HG02884 (cell line): ENCODE measurements at regions not wholly inside any gene's neighbourhood (a gene's known extent, or its start where the extent isn't known, plus 50 kb on each side); places are given as distances from the start of the nearest gene placed in this dataset.
"Not testable (repeated sequence)": the region's sequence is repeated elsewhere in the genome, so short reads cannot be mapped to it uniquely, and the experiment has no call there.

Source experiments
- ATAC-seq: cut with Tn5 transposase; IDR thresholded peaks from one replicate; pipeline ENCODE4 v1.9.1; 2021; ENCODE audit warnings: mild to moderate bottlenecking, moderate library complexity; ENCODE audit not compliant: unreplicated experiment

DNA sequence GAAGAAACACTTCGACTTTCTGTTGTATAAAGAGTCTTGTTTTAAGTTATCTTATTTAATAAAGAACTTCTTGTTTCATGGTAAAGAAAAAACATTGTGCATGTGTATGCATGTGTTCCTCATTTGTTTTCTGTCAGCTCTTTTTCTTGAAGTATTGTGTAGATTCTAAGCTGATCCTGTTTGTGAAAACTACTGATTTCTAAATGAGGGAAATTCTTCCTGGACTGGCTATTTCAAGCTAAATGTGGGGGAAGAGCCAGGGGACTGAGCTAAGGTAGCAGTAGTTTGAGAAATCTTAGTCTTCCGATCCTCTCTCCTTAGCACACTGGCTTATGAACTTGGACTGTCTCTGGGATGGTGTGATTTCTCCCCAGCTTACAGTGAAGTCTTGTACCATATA is 56.4 kb upstream of the RBMS1 start:
- ATAC-seq, result no peak

DNA sequence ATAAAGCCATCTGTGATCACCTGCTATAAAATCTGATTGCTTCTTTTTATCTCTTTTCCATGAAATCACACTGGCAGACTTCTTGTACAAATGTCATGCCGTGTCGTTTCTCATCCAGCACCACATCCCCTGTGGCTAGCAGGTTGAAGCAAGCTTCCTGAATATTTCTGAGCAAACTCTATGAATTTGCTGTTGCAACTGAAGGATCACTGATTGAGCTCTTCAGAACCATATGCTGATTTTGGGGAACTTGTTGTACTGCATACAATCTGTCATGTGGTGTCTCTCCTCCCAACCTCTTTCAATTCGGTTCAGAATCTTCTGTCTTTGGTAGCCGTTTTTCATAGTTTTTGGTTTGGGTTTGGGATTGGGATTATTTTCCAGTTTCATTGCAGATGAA is 57.7 kb upstream of the RBMS1 start:
- ATAC-seq, result no peak

DNA sequence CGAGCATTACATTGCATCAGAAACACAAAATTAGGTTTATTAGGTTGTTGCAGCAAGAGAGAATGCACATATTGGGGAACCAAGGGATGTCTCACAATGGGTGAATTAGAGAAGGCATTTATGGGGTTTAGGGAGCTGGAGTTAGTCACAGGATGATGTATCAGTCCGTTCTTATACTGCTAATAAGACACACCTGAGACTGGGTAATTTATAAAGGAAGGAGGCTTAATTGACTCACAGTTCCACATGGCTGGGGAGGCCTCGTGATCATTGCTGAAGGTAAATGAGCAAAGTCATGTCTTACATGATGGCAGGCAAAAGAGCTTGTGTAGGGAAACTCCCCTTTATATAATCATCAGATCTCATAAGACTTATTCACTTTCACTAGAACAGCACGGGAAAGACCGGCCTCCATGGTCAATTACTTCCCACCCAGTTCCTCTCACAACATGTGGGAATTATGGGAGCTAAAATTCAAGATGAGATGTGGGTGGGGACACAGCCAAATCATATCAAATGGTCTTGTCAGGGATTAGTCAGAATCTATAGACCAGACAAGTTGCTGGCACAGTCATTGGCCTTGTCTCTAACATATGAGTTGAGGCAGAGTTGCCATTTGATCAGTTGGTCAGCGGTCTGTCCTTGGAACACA is 61.9 kb upstream of the RBMS1 start:
- no peak for ATAC-seq

DNA sequence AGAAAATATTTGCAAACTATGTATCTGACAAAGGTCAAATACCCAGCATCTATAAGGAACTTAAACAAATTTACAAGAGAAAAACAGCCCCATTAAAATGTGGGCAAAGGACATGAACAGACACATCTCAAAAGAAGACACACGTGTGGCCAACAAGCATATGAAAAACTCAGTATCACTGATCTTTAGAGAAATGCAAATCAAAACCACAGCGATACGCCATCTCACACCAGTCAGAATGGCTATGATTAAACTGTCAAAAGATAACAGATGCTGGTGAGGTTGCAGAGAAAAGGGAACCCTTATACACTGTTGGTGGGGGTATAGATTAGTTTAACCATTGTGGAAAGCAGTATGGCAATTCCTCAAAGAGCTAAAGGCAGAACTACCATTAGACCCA is 64.3 kb upstream of the RBMS1 start:
- no peak for ATAC-seq

DNA sequence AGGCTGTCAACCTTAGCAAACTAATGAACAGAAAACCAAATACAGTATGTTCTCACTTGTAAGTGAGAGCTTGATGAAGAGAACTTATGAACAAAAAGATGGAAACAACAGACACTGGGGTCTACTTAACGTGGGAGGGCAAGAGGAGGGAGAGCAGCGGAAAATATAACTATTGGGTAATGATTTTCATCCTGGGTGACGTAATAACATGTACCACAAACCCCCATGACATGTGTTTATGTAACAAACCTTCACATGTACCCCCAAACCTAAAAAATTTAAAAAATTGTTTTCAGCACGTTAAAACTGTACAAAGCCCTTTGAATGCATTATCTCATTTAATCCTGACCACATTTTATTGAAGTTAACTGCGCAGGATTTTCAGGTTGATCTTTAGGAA is 64.9 kb upstream of the RBMS1 start:
- no peak for ATAC-seq

DNA sequence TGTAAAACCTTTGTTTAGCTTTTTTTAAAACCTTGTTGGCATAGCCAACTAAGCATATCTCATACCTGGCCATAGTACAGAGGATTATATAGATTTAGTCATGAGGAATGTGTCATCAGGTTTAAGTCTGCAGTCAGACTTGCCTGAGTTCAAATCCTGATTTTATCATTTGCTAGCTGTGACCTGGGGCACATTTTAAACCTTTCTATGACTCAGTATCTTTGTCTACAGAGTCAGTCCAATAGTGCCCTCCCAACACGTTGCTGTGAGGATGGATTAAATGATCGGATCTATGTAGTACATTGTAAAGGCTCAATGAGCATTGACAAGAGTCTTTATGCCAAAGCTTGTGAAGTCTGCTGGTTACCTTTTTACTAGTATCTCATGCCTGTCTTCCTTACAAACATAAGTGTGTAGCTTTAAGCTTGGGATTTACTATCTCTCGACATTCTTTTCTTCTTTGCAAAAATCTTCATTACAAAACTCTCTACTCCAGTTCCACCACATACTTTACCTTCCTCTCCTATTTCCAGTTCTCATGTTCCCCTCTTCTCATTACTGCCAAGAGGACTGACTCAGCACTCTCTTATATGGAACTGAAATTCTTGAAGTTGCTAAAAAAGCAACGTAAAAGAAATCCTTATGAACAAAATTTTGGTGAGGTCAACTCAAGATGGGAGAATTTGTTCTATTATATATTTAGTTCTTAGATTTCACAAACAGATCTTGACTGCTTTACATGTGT is 68.1 kb upstream of the RBMS1 start:
- no peak for ATAC-seq

DNA sequence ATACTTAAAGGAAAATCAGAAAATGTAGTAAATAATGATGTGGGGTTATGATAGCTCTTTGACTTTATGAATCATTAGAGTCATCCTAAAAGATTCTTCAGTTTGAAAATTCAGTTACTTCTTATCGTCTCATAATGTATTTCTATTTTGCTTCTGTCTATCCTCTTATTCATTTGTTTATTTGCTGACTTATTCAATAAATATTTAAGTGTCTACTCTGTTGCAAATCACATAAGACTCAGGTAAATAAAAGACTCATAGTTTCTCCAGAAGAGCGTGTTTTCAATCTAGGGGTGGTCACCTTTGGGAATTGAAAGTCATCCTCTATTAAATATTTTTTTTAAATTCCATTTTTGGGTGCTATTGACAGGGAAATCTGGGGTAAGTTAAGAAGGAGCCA is 69.1 kb upstream of the RBMS1 start:
- ATAC-seq, result no peak

DNA sequence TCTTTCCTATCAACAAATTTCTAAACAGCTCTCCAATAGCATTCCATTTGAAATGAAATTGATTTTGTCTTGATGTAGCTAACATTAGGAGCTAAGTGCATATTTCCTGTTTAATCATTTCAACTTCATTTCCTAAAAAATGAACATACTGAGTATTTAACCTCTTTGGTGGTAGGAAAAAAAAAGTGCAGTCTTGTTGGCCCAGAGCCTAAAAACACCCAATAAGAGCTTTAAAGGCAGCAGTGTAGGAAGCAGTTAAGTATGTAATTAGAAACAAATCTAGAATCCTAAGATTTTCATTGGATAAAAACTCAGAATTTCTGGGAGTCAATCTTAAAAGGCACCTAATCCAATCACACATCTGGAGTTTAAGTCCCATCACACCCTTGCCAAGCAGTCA is 71.0 kb upstream of the RBMS1 start:
- no peak for ATAC-seq

DNA sequence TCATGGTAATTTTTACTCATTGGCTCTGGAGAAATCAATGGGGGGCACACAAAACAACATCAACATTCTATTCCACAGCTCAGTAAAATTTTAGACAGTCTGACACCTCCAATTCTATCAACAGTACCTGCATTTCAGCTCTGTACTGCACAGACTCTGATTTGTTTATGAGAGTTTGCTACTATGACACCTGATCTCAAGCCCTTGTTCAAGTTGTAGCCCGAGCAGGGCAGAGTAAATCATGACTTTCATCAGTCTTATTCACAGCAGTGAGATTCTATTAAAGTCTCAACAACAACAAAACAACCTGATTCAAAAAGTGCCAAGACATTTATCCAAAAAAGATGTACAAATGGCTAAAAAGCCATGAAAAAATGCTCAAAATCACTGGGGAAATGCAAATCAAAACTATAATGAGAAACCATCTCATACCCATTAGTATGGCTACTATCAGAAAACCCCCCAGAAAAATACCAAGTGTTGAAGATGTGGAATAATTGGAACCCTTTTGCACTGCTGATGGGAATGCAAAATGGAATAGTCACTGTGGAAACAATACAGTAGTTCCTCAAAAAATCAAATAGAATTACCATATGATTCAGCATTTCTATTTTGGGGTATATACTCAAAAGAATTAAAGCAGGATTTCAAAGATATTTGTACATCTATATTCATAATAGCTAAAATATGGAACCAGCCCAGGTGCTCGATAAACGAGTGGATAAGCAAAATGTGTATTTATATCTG is 71.7 kb upstream of the RBMS1 start:
- no peak for ATAC-seq

DNA sequence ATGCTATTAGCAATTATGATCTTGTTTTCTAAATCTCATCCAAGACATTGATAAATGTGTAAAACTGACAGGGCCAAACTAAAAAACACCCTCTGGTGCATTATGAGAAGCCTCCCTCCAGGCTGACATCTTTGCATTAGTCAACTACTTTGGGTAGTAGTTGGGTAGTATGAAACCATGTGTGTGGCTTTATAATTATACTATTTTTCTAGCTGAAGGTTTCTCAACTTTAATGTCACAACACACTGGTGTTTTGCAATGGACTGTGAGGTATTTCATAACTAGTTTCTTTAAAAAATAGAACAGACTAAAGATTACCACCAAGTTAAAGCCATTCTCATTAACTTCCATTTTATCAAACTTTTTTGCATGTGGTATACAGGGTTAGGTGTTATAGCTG is 73.1 kb upstream of the RBMS1 start:
- no peak for ATAC-seq

DNA sequence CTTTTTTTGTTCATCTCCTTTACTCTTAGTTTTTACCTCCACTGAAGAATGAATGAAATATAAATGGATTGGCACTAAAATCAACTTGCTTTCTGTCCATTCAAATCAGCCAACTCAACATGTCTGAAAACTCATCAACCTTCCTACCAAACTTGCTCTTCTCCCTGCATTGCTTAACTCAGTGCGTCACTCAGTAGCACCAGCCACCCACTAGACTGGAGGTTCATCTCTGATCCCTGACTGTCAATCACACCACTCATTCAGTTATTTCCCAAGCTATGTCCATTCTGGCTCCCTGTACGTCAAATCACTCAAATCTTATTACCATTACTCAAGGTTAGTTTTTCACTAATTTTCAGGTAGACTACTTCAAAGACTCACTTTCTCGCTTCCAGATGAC is 75.2 kb upstream of the RBMS1 start:
- no peak for ATAC-seq

DNA sequence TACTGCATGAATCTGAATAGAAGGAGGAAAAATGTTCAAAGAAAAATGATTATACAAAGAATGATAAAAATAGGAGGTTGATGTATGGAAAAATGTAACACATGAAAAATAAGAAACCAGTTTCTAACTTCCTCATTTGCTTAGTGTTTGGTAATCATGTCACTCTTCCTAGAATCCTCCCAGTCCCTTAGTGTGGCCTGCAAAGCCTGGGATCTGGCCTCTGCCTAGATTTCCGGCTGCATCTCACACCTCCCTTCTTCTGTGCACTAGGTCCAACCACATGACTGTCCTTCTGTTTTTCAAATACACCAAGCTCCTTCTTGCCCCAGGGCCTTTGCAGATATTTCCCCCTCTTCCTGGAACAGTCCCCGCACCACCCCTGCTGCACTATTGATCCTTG is 76.8 kb upstream of the RBMS1 start:
- no peak for ATAC-seq

DNA sequence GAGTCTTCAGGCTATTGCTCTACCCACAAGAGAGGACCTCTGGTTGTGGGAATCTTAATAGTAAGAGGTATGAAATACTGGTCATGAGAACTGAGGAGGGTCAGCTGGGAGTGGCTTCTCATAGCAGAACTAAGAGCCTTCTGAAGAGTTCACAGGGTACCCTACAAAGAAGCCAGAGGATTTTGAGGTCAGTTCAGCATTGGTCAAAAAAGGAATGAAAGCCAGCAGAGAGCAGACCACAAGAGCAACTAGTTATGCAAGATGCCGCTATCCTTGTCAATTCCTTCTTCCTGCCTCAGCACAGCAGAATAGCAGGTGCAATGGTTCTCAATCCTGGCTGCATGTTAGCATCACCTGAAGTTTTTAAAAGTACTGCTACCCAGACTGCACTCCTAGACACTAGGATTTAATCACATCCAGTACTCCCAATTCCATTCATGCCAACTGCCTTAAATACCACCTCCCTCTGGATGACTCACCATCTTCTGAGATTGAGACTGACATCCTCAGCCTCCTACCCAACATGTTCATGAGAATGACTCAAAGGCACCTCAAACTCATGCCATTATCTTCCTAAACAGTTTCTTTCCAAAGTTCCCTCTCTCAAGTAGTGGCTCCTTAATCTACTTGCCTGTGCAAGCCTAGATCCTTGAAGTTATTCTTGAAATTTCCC is 81.0 kb upstream of the RBMS1 start:
- ATAC-seq, result no peak

DNA sequence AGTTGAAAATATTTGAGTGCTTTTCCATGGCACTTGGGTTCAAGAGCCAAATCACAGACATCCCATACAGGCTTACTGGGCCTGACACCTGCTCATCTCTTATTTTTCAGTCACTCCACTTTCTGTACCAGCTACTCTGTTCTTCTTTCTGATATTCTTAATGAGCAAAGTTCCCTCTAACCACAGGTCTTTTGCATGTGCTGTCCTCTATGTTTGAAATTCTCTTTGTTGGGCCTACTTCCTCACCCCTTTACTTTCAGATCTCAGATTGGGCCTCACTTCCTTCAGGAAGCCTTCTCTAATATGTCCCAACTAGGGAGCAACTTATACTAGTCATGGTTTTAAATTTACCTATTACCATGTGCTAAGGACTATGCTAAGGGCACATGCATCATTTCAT is 81.8 kb upstream of the RBMS1 start:
- ATAC-seq, result no peak

DNA sequence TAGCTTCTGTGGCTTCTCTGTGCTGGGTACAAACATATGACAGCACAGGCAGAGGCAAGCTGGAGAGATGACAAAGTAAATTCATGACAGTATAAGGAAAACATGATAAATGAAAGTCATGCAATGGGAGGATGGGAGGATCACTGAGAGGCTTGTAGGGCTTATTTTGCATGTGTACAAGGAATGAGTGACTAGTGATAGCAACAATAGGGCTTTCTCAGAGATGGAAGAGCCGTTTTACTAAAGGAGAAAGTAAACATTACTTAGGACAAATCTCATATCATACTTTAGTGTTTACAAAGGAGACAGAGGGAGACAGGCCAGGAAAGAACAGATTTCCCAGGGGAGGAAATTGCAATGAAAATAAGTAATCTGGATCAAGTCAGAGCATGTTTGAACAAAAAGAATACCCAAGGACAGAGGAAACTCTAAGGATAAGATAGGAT is 82.5 kb upstream of the RBMS1 start:
- no peak for ATAC-seq

DNA sequence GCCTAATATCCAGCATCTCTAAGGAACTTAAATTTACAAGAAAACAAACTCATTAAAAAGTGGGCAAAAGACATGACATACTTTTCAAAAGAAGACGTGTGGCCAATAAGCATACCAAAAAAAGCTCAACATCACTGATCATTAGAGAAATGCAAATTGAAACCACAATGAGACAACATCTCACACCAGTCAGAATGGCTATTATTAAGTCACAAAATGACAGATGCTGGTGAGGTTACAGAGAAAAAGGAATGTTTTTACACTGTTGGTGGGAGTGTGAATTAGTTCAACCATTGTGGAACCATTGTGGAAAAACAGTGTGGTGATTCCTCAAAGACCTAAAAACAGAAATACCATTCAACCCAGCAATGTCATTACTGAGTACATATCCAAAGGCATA is 83.5 kb upstream of the RBMS1 start:
- not testable (repeated sequence) for ATAC-seq

DNA sequence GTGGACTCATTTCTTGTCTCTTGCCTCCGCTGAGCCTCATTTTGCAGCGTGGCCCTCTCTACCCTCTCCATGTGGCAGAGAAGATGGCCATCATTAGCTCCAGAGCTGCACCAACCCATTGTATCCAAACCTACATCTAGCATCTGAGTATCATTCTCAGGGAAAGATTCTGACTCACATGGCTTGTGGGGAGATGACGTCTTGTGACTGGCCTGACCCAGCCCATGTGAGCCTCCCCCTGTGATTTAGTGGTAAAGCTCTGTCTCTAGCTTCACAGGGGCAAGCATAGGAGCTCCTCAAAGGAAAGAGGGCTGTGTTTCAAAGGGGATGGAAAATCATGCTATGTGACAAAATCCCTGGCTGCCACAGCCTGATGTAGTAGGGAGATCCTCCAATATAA is 87.4 kb upstream of the RBMS1 start:
- no peak for ATAC-seq

DNA sequence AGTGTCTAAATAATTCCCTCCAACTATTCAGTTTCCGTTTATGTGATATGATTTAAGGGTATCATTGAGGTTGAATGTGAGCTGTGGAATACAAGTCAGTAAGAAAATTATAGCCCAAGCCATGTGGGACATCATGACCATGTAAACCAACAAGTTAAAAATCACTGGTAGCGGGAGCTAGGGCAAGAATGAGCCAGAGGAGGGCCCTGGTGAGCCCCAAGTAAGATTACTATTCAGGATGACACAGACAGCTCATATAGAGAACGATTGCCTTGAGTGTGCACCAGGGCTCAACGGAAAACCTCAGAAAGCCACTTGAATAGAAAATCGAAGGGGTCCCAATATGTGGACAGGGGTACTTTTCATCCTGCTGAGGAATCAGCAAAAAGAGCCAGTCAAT is 87.8 kb upstream of the RBMS1 start:
- ATAC-seq, result no peak

DNA sequence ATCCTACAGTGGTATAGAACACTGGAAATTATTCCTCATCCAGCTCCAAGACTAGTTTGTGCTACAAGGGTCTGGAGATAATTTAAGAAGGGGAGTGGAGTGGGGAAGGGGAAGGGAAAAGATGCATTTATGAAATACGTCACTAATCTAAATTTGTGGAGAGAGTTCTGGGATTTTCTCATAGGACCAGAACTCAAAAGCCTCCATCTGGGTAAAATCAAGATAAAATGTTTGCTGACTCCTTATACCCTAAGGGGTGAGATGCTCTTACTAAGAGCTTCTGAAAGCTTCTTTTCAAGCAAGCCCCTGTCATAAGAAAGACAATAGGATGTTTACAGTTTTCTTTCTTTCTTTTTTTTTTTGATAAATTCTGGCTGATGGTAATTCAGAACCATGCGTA is 88.5 kb upstream of the RBMS1 start:
- no peak for ATAC-seq

DNA sequence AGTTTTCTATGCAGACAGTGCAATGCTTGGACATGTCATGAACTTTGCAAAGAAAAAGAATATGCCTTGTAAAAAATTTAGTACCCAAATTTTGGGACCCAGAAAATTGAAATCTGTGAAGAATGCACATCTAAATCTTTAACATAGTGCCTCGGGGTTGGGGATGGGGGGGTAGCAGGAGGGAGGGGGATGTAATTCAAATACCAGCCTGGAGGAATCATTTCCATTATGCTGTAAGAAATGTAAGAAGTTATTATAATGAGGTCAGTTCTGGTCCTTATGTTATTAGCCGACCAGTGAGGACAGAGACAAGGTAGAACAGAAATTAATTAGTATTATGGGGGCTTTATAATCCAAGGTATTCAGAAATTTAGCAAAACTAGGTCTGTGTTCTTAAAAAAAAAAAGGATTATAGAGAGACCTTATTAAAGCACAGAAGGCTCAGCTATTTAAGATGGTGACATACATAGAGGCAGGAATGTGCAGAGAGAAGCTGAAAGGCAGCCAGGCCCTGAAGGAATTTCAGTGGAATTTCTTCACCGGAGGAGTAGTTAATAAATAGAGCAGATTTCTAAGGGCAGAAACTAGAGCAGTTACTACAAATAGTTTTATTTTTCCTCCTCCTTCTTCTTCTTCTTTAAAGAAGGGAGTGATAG is 89.0 kb upstream of the RBMS1 start:
- no peak for ATAC-seq

DNA sequence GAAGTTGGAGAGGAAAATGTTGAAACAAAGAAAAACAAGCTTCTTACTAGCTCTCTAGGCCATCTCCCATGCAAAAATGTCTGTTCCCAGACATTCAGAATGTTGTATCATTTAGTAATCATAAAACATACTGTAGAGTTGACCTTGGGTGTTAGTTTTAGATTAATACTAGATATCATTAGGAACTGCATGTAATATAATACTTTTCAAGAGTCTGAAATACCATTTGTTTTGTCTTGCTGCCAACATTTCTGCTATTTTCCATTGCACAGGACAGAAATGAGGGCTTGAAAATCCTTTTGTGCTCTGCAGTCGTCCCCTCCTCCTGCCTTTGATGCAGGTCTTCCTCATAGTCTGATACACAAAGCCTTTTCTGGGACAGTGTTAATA is 89.5 kb upstream of the RBMS1 start:
- no peak for ATAC-seq
